ENCODE measurements at regions not wholly inside any gene's neighbourhood (a gene's known extent, or its start where the extent isn't known, plus 50 kb on each side); places are given as distances from the start of the nearest gene placed in this dataset.

DNA sequence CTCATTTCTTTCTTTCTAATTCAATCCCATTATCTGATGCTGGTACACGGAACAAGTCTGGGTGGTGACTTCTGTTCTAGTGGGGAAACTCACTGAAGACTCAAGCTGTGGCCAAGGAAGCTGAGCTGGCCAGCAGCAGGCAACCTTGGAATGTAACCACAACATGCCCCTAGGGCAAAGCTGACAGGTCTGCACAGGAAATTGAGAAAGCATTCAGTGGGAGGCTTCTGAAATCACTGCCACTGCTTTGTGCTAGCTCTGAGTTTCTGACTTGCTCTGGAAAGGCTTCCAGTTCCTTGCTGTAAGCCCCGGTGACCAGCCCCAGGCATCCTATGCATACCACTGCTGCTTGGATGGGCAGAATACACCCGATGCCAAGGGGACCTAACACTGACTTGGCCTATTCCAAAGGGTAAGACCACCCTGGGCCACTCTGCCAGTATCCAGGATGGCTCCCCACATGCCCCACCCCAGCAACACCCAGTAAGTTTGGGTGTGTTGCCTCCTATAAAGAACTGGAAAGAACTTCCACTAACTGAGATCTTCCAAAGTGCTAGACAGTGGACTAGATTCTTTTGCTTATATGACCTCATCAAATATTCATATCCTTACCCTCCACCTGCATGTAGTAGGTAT is 84.5 kb upstream of the CDKN3 start:
- DNase-seq (ENCODE audit: low spot score) = no peak

DNA sequence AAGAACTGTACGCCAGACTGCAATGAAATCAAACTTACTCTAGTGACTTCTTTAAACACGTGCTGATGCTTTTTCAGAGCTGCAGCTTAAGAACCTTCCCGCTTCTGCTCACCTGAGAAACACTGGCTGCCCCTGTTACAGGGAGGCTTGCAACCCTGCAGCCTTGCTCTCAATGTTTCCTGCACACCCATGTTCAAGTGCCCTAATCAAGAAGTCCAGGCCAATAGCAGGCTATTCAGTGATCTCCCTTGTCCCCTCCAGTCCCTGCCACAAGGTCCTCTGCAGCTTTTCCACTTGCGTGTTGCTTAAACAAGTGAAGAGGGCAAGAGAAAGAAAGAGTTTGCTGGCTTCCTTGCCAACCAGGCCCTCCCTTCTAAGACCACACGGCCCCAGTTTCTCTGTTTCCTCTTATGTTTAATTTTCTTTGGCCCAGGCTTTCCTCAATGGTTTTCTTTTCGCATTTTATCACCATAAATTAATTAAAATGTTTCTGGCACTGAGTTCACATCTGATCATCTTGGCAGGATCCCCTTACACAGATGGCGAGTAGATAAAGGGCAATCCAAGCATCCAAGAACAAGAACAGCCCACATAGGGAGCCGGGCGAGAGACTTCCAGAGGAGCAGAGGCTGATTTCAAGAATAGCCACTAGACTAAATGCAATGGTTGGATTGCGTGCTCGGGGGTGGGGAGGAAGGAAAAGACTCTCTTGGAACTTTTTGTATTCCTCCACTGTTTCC is 82.3 kb upstream of the CDKN3 start:
- DNase-seq (ENCODE audit: low spot score) = no peak

DNA sequence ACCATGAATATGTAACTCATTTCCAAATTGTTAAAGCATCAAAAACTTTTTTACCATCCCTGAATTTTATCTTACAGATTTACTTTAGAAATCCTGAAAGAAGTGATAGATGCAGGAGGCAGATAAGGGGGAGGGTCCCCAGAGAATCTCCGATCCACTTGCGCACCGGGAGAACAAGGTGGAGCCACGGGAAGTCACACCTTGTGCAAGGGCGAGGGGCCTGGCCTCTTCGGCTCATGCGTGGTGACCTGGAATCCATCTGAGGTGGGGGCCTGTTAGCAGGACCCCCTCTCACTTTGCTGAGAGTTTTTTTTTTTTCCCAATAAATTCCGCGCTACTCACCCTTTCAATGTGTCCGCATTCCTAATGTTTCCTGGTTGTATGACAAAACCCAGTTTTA is 80.2 kb upstream of the CDKN3 start:
- no peak for DNase-seq (ENCODE audit: low spot score)

DNA sequence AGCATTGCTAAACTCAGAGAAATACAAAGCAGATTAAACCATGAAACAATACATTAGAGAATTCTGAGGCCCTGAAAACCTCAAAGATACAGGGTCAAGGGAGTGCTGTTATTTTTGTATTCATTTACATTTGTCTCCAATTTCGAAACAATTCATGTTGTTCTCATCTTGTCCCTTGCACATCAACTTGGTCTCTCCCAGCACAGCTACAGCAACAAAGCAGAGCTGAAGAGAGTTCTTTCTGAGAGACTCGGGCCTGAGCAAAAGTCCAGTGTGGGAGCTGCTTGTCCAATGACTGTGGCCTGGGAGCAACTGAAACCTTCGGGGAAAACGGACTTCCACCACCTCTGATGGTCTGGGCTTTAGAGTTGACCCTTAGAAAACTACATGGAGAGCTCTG is 79.4 kb upstream of the CDKN3 start:
- no peak for DNase-seq (ENCODE audit: low spot score)

DNA sequence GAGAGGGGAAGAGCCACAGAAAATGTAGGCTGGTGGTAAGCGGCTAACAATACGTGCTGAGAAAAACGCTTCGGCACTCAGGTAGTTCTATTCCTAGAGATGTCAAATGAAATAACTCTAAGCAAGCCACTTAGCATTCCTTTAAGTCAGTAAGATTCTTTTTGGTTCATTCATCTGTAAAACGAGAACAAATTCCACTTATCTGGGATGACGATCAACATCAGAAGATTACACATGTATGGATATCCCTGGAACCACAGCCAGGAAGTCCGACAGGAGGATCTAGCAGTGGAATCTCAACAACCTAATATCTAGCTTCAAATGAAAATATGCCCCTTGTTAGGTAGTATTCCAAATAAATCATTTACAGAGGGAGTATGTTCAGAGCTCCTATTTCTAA is 74.6 kb upstream of the CDKN3 start:
- no peak for DNase-seq (ENCODE audit: low spot score)

DNA sequence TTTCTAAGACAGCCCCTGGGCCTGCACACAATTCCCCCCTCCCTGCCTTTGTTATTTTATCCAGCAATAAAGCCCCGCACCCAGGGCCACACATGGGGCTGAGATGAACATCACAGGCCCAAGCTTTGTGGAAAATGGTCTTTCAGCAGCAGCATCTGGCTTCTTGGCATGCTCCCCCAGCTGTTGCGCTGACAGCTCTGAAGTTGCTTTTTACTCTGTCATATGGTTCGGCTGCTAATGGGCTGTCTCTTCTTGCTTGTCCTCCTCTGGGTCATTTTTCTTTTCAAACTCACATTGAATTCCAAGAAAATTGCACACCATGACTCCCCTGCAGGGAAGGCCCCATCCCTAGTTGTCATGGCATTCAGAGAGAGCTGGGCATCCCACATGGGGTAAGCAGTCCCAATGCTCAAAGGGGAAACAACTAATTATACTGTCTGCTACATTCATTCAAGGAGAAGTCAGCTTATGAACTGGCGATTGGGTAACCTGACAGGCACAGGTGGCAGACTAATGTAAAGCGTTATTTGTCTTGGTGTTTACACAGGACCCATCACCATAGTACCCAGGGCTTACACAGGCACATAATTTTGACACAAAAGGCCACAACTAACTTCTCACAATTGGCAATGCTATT is 74.0 kb upstream of the CDKN3 start:
- no peak for DNase-seq (ENCODE audit: low spot score)

DNA sequence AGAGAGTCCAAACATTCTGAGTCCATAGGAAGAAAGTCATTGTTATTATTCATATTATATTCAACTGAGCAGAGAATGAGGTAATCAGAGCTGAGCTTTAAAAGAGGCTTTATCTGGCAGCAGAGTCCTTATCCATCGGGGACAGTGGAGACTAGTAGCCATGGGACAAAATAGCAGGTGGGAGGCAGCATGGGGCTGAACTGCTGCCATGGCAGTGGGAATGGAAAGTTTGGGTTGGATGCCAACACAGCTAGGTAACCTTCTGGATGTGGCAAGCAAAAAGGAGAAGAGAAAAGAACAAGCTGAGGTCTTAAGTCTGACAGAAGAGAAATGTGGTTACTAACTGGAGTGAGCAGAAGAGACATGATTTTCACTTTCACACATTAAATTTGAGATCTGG is 71.0 kb upstream of the CDKN3 start:
- no peak for DNase-seq (ENCODE audit: low spot score)

DNA sequence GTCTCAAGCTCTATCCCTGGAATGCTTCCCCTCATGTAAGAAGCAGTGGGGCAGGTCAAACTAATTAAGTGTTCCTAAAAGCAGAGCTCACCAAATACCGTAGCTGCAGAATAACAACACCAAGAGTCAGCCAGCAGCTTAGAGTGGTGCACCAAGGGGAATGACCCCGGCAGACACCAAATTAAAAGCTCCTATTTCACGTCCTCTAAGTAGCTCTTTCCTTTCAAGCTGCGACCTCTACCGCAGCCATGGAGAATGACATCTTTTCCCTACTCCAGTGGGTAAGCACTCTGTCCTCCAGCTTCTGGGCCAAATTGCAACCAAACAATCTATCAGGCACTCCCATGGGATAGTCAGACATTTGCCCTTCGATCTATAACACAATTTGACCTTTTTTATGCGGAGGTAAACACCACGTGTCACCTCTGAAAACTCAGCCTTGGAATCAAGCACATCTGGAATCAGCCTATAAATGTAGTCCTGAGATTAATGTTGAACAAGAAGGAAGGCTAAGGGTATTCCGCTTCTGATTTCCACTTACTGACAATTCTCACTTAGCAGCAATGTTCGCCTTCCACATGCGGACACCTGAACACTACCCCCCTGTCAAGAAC is 67.6 kb upstream of the CDKN3 start:
- DNase-seq (ENCODE audit: low spot score) = no peak

DNA sequence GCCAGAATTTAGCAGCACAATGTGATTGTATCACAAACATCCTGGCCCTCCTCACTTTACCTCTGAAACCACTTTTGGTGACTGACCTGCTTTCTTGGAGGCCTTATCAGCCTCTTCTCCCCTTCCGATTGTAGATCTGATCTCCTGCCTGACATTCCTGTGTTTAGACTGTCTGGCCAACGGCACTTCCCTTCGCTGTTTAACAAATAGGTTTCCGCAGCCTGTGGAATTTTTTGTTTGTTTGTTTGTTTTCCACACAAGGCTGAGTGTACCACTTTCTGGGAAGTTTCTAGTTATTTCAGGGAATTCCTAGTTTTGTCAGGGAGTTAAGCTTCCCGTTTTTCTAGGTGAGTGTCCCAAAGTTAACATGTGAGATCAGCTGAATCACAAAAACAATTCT is 65.9 kb upstream of the CDKN3 start:
- no peak for DNase-seq (ENCODE audit: low spot score)

DNA sequence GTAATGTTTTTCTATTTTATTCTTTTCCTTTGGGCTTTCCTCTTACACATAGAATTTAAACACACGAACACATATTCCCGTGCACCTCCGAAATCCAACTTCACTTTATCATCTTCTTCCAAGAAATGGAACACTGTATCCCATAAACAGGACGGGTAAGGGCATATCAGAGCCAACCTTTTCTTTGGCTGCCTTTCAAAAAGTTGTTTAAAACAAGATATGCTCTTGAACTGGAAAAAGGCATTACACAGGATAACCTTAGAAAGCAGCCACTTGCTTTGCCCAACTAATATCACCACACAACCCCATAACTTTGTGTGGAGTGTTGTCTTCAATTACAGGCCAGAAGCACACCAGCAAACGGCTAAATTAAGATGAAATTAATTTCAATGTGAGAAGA is 65.3 kb upstream of the CDKN3 start:
- no peak for DNase-seq (ENCODE audit: low spot score)

DNA sequence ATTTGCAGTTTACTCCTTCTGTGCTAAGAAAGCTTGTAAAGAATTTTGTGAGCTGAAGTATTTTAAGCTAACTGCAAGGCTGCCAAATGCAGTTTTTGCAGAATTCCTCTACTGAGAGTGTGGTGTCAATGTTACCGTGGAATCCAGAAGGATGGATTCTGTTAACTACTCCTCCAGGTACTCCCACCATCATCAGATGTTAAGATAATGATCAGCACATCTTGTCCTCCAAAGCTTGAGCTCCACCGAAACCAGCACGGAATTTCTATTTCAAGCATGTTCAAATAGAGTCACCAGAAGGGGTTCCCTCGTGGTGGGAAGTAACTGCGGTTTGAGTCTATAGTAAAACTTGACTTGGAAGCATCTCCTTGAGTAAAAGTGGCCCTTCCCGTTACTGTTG is 64.3 kb upstream of the CDKN3 start:
- no peak for DNase-seq (ENCODE audit: low spot score)

DNA sequence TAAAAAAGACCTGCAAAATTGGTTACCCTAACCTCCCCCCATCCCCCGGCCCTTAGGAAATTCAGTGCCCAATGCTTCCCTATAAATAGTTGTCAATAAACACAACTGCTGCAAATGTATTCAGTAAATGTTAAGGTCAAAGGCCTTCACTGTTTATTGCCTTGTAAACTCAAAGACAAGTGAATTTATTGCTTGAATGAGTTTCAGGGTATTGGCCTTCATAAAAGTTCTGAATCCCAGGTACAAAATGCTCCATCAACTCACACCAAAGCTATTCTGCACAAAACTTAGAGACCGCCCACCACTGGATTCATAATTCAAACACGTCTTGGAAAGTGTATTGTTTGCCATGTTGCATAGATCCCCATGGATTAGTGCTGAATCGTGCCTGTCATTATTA is 63.3 kb upstream of the CDKN3 start:
- DNase-seq (ENCODE audit: low spot score) = no peak

DNA sequence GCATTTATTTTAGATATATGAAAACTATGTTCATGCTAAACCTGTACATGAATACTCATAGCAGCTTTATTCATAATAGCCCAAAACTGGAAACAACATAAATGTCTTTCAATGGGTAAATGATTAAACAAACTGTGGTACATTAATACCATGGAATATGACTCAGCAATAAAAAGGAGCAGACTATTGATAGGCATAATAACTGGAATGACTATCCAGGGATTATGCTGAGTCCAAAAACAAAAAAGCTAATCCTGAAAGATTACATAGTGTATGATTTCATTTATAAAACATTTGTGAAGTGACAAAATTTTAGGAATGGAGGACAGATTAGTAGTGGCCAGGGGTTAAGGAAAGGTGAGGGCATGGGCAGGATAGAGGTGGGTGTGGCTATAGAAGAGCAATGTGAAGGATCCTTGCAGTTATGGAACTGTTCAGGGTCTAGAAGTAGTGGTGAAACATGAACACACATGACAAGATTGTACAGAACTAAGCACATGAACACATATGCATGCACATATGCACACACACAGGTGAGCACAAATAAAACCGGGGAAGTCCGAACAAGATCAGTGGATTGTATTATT is 61.1 kb upstream of the CDKN3 start:
- DNase-seq (ENCODE audit: low spot score) = no peak

DNA sequence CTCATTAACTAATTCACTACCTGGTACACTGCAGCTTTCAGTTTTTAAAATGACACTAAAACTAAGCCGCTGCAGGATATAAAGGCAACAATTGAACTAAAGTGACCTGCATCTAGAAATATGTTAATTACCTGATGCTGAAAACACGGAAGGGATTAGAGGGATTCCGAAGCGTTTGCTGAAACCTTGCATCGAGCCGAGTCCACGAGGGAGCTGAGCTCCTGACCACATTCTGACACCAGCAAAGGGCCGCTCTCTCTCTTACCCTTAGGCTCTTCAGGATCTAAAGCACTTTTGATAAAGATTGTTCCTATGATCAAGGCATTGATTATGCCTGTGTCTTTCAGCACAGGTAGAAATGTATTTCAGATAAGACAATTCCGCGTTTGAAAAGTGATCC is 59.5 kb upstream of the CDKN3 start:
- no peak for DNase-seq (ENCODE audit: low spot score)

DNA sequence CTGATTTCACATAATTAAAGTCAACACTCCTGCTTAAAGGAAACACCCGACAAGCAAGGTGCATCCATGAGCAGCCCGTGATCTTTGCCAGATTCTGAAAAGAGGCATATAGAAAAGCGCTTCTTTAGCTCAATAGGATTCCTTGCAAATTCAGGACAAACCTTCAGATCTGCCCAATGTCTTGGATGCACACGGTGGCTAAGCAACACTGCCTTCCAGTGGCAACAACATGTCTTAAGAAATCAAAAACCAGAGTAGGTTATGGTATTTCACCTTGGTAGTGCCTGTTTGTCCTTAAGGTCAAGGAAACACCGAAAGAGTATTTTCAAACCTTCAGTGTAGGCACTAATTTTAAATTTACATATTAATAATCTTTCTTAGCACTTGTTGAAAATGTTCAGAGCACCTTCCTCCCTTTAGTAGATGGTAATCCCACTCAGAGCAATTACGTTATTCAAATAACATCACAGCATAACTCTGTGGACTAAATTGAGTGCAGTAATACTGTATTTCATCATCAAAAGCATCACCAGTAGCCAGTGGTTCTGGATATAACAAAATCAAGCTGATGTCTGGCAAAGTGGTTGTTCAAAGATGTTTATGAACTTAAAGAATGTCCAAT is 58.0 kb upstream of the CDKN3 start:
- DNase-seq (ENCODE audit: low spot score) = no peak

DNA sequence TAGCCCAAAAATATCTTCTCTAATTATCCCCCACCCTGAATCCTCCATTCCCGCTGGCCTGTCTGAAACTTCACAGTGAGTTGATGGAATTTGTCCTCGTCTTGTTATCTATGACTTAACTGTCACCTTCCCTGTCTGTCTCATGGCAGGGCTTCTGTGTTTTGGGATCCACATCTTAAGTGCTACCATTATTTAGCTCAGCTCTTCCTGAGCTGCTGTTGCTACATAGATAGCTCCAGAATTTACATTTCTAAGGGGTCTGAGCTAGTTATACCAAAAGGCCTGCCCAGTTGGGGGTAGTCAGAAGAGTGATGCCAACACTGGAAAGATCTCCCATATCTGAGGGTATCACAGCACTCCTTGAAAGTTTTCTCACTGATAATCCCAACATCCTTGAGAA is 57.0 kb upstream of the CDKN3 start:
- DNase-seq (ENCODE audit: low spot score) = no peak

DNA sequence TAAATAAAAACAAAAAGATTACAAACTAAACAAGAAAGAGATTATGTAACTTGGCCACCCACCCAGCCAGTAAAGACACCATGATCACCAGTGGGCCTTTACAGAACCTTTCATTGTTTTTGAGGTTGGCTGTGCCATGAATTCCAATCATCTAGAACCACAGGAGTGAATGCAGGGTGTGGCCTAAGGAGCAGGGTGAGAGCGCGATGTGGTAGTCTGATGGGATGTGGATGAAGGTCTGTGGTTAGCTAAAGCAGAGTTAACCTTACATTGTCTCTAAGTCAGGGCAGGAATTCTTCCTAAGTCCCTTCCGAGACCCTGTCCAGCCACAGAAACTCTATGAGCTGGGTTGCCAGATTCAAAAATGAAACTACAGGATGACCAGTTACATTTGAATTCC is 54.0 kb upstream of the CDKN3 start:
- no peak for DNase-seq (ENCODE audit: low spot score)

DNA sequence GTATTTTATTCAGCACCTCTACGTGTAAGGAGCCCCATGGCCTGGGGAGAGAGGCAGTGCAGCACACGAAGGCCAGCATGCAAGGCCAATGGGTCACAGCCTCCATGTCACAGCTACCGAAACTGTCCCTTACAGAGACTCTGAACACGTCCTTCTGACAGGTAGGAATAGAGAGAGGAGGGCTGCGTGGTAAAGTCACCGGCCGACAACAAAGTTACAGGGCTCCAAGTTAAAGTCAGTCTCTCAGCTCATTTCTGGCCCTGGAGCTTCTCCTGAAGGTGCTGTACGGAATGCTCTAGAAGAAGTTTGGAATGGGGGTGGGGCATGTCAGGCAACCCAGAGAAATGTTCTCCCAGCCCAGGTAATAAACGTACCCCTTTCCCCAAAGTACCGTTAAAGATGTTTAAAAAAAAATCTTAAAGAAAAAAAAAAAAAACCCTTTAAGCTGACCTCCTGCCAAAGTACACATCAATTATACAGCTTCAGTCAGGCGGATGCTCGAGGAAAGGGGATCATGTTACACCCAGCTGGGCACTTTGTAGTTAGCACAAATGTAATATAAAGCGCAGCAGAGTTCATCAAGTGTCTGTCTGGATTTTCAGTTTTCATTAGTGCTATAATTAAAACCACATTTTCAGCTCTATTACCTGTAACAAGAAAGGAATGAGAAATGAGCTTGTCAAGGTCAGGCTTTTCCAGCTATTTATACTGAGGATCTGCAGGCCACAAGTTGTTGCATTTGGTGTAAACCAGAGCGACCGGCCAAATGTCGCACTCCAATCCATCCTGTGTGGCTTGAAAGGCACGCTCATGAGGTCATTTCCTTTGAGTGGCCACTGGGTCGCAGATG is 53.3 kb upstream of the CDKN3 start:
- DNase-seq (ENCODE audit: low spot score) = no peak

DNA sequence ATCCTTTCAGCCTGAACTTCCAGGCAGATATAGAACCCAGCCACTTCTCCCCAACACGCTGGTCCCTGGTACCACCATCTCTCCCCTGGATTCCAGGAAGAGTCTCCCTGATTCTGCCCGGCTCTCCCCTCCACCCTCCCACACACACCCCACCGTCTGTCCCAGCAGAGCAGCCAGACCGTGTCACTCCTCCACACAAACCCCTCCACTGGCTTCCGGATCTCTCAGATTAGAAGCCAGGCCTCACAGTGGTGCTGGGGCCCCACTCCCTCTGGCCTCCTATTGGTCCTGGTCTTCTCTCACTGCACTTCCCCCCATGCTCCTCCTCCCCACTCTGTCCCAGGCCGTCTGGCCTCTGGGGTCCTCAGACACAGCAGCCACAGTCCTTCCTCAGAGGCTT is 52.4 kb upstream of the CDKN3 start:
- DNase-seq (ENCODE audit: low spot score) = no peak

DNA sequence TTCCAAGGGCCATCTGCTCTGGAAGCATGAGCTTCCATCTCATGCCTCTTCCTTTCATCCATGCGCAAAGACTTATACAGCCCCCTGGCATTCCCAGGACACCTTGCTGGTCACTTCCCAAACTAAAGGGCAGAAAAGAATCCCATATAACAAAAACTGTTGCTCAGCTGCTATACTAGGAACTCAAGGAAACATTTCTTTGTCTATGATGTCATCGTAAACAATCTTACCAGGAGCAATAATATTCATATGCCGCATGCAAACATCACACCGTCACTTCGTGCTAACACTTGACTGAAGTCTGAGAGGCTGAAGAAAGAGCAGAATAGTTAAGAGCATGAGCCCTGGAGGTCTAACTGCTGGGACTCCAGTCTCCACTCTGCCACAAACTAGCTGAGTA is 50.5 kb upstream of the CDKN3 start:
- no peak for DNase-seq (ENCODE audit: low spot score)

All from CD4-positive, alpha-beta T cell treated with Interleukin-15 for 4 hours (primary cell).